Upper lobe of left lung (tissue), 6 donors: ENCODE measurements at regions not wholly inside any gene's neighbourhood (a gene's known extent, or its start where the extent isn't known, plus 50 kb on each side); places are given as distances from the start of the nearest gene placed in this dataset.
A peak's percentile ranks its signal among the peaks of the same experiment; 100 is the strongest.
"Not testable (repeated sequence)": the region's sequence is repeated elsewhere in the genome, so short reads cannot be mapped to it uniquely, and the experiment has no call there.

Experiments used
- ATAC-seq, 2 donors: fragments of 200-7000 bp; cut with Tn5 transposase; one replicate each; pipeline ENCODE4 v1.9.1; 2022; ENCODE audit warnings: mild to moderate bottlenecking in 2 of 2, moderate library complexity in 2 of 2; ENCODE audit not compliant: low FRiP score in 2 of 2
- DNase-seq, 2 donors: peaks; one replicate each; pipeline ENCODE4 v3.0.0-alpha.2; 2019 to 2020
- H3K27ac ChIP-seq, 4 donors: fragments of 200-600 bp; sonication (generic); one replicate each; pipeline ENCODE4 v1.5.1; 2016 to 2019
- H3K27me3 ChIP-seq, 4 donors: fragments of 200-600 bp; sonication (generic); one replicate each; pipeline ENCODE4 v1.5.1; 2017 to 2019
- H3K36me3 ChIP-seq, 4 donors: fragments of 200-600 bp; sonication (generic); one replicate each; pipeline ENCODE4 v1.5.1; 2016 to 2019
- H3K4me1 ChIP-seq, 4 donors: fragments of 200-600 bp; sonication (generic); one replicate each; pipeline ENCODE4 v1.5.1; 2018 to 2019
- H3K4me3 ChIP-seq, 4 donors: fragments of 200-600 bp; sonication (generic); one replicate each; pipeline ENCODE4 v1.5.1; 2017 to 2019; ENCODE audit warnings: mild to moderate bottlenecking in 2 of 4, moderate library complexity in 1 of 4
- H3K9me3 ChIP-seq, 4 donors: fragments of 200-600 bp; sonication (generic); one replicate each; pipeline ENCODE4 v1.5.1; 2018 to 2019
- CTCF ChIP-seq, 6 experiments: fragments of 450-650 bp in 4 of 6; fragments of 200-600 bp in 2 of 6; sonication (generic) in 2 of 6; IDR thresholded peaks; one replicate each; pipeline ENCODE4 v1.5.1; 2016 to 2019; ENCODE audit warnings: antibody characterized with exemption in 6 of 6
- EP300 ChIP-seq, 4 donors: sonication (generic); formaldehyde crosslinking; IDR thresholded peaks; one replicate each; pipeline ENCODE4 v1.5.1; 2017; ENCODE audit warnings: antibody characterized with exemption in 4 of 4, control low read depth in 2 of 4
- POLR2A ChIP-seq, 4 donors: fragments of 450-650 bp; IDR thresholded peaks; one replicate each; pipeline ENCODE4 v1.5.1; 2016 to 2017; ENCODE audit warnings: antibody characterized with exemption in 4 of 4, mild to moderate bottlenecking in 2 of 4
- POLR2AphosphoS5 ChIP-seq, 2 donors: sonication (generic); formaldehyde crosslinking; IDR thresholded peaks; one replicate each; pipeline ENCODE4 v1.5.1; 2017; ENCODE audit warnings: antibody characterized with exemption in 2 of 2
- WGBS, 2 donors: methylation state at CpG; one replicate each; pipeline ENCODE4 v1.1.5; 2017 to 2018; 5-methylcytosine and 5-hydroxymethylcytosine counted together
- donor health status: DM: no; HTN: no; CAD: no; lungs with moderate emphysema.
- donor health status: DM: no; HTN: yes; CAD: no; lungs with severe emphysema.

- Histone ChIP-seq H3K27ac (no peak overlapping the region), H3K4me3 (no peak overlapping the region), H3K36me3 (no peaks in the 10 kb centered on the region), H3K27me3 (no peaks in the 10 kb centered on the region), H3K4me1 (no peaks in the 10 kb centered on the region), H3K9me3 (peaks cover 0 to 29% (median 1%) of the 10 kb centered on the region in 4 donors)
- no peak for ATAC-seq
- DNase-seq: no peak
- TF ChIP-seq CTCF (IDR thresholded peaks at IDR 0.05) (no peak), POLR2A (IDR thresholded peaks at IDR 0.05) (no peak), EP300 (IDR thresholded peaks at IDR 0.05) (no peak), POLR2AphosphoS5 (IDR thresholded peaks at IDR 0.05) (no peak)
- 72 to 73% methylated on average over 3 of the region's 3 CpGs for WGBS, 2 donors
Observed at GRCh38 chr7:63046612-63047011, 952.0 kb upstream of the ZNF722 start.

- ATAC-seq: no peak
- 82 to 87% methylated on average over 4 of the region's 4 CpGs for WGBS, 2 donors
- Histone ChIP-seq H3K36me3 (no peaks in the 10 kb centered on the region), H3K4me1 (no peaks in the 10 kb centered on the region), H3K27ac (no peak overlapping the region), H3K9me3 (peaks cover 0 to 24% (median 1%) of the 10 kb centered on the region in 4 donors), H3K4me3 (no peak overlapping the region), H3K27me3 (no peaks in the 10 kb centered on the region)
- TF ChIP-seq POLR2AphosphoS5 (IDR thresholded peaks at IDR 0.05) (no peak), EP300 (IDR thresholded peaks at IDR 0.05) (no peak)
- DNase-seq: no peak
Observed at GRCh38 chr7:63047061-63047460, 951.6 kb upstream of the ZNF722 start.

- H3K27me3 ChIP-seq: no peaks in the 10 kb centered on the region
- 74 to 92% methylated on average over 2 to 3 of the region's 3 CpGs for WGBS, 2 donors
- ATAC-seq (no peak), DNase-seq (no peak)
- H3K27ac ChIP-seq: no peak overlapping the region
- no peak overlapping the region for H3K4me3 ChIP-seq
- no peaks in the 10 kb centered on the region for H3K4me1 ChIP-seq
- no peak for TF ChIP-seq EP300 (IDR thresholded peaks at IDR 0.05)
- no peak for TF ChIP-seq POLR2A (IDR thresholded peaks at IDR 0.05)
- TF ChIP-seq POLR2AphosphoS5 (IDR thresholded peaks at IDR 0.05): no peak
- no peak for TF ChIP-seq CTCF (IDR thresholded peaks at IDR 0.05)
- H3K36me3 ChIP-seq: no peaks in the 10 kb centered on the region
- peaks cover 0 to 22% (median 1%) of the 10 kb centered on the region in 4 donors for H3K9me3 ChIP-seq
Observed at GRCh38 chr7:63047546-63047945, 951.1 kb upstream of the ZNF722 start.

- H3K27me3 ChIP-seq: no peaks in the 10 kb centered on the region
- H3K9me3 ChIP-seq: peaks cover 0 to 46% (median 7%) of the 10 kb centered on the region in 4 donors
- ATAC-seq (no peak), DNase-seq (peak in 1 of 2 donors; percentile 78)
- no peak overlapping the region for H3K4me3 ChIP-seq
- no peaks in the 10 kb centered on the region for H3K36me3 ChIP-seq
- no peaks in the 10 kb centered on the region for H3K4me1 ChIP-seq
- TF ChIP-seq POLR2A (IDR thresholded peaks at IDR 0.05): no peak
- TF ChIP-seq CTCF (IDR thresholded peaks at IDR 0.05): no peak
- TF ChIP-seq POLR2AphosphoS5 (IDR thresholded peaks at IDR 0.05): no peak
- TF ChIP-seq EP300 (IDR thresholded peaks at IDR 0.05): no peak
- no peak overlapping the region for H3K27ac ChIP-seq
- WGBS, 2 donors: 27 to 60% methylated on average over 2 to 36 of the region's 45 CpGs
Observed at GRCh38 chr7:63054191-63054661, 944.4 kb upstream of the ZNF722 start.

GRCh38 chr7:63057265-63057664, 941.4 kb upstream of the ZNF722 start:
- Histone ChIP-seq H3K36me3 (no peaks in the 10 kb centered on the region), H3K4me3 (no peak overlapping the region), H3K9me3 (peaks cover 0 to 46% (median 7%) of the 10 kb centered on the region in 4 donors), H3K27me3 (no peaks in the 10 kb centered on the region), H3K4me1 (no peaks in the 10 kb centered on the region), H3K27ac (no peak overlapping the region)
- DNase-seq (no peak), ATAC-seq (no peak)
- WGBS, 2 donors: 87 to 90% methylated on average over 4 to 5 of the region's 5 CpGs
- TF ChIP-seq POLR2A (IDR thresholded peaks at IDR 0.05) (no peak), EP300 (IDR thresholded peaks at IDR 0.05) (no peak), POLR2AphosphoS5 (IDR thresholded peaks at IDR 0.05) (no peak), CTCF (IDR thresholded peaks at IDR 0.05) (no peak)

GRCh38 chr7:63060701-63061100, 937.9 kb upstream of the ZNF722 start:
- DNase-seq, H3K4me1 ChIP-seq, H3K36me3 ChIP-seq, H3K27me3 ChIP-seq, H3K4me3 ChIP-seq, ATAC-seq, H3K27ac ChIP-seq: not testable (repeated sequence)
- peaks cover 0 to 25% (median 5%) of the 10 kb centered on the region in 4 donors for H3K9me3 ChIP-seq
- 80 to 92% methylated on average over 7 of the region's 9 CpGs for WGBS, 2 donors
